Activated B cell treated with CpG ODN at 0.5 μM for 24 hours (primary cell): ENCODE measurements at regions not wholly inside any gene's neighbourhood (a gene's known extent, or its start where the extent isn't known, plus 50 kb on each side); places are given as distances from the start of the nearest gene placed in this dataset.

Experiments used
- ATAC-seq: fragments of 200-7000 bp; cut with Tn5 transposase; one replicate; pipeline ENCODE4 v1.10.0; 2021; ENCODE audit warnings: low read depth, mild to moderate bottlenecking, moderate library complexity
- CTCF ChIA-PET: fragments of 350-600 bp; sonication (Branson Sonifier 250); formaldehyde crosslinking; loops from one replicate; lab custom pipeline; 2021; ENCODE audit warnings: antibody characterized with exemption; lab: Charles Lee
- POLR2A ChIA-PET: fragments of 350-600 bp; sonication (Branson Sonifier 250); formaldehyde crosslinking; loops from one replicate; lab custom pipeline; 2021; ENCODE audit warnings: antibody characterized with exemption; lab: Charles Lee
- DNase-seq: peaks from one replicate; pipeline ENCODE4 v3.0.0; 2022
- H3K27ac Mint-ChIP-seq: one replicate; pipeline ENCODE4 v1.8.0; 2020; ENCODE audit warnings: mixed read lengths
- H3K27me3 Mint-ChIP-seq: one replicate; pipeline ENCODE4 v1.8.0; 2021; ENCODE audit warnings: mixed read lengths
- H3K36me3 Mint-ChIP-seq: one replicate; pipeline ENCODE4 v1.8.0; 2021; ENCODE audit warnings: low read depth, mixed read lengths
- H3K4me1 Mint-ChIP-seq: one replicate; pipeline ENCODE4 v1.8.0; 2021; ENCODE audit warnings: mixed read lengths
- H3K4me3 Mint-ChIP-seq: one replicate; pipeline ENCODE4 v1.8.0; 2020; ENCODE audit warnings: mild to moderate bottlenecking, mixed read lengths
- H3K9me3 Mint-ChIP-seq: one replicate; pipeline ENCODE4 v1.8.0; 2020; ENCODE audit warnings: mixed read lengths
- CTCF ChIP-seq: fragments of 200-600 bp; IDR thresholded peaks from one replicate; pipeline ENCODE4 v1.8.0; 2022; ENCODE audit warnings: antibody characterized with exemption, mild to moderate bottlenecking
- intact Hi-C: fragments of 100-400 bp; cut with micrococcal nuclease; formaldehyde crosslinking; loops from one replicate; pipeline ENCODE4 v1.15.1; 2024

- intact Hi-C loops = no loop called here
- no peak overlapping the region for H3K27ac Mint-ChIP-seq
- no peaks in the 10 kb centered on the region for H3K36me3 Mint-ChIP-seq
- no peak for ATAC-seq
- peaks cover 6% of the 10 kb centered on the region for H3K27me3 Mint-ChIP-seq
- ChIA-PET CTCF (no interaction called here), POLR2A (no interaction called here)
- no peaks in the 10 kb centered on the region for H3K9me3 Mint-ChIP-seq
- TF ChIP-seq CTCF = no peak
- DNase-seq = no peak
- no peak overlapping the region for H3K4me3 Mint-ChIP-seq
- H3K4me1 Mint-ChIP-seq = no peaks in the 10 kb centered on the region
Observed at GRCh38 chr12:98419081-98419794, 96.2 kb upstream of the TMPO start.

- TF ChIP-seq CTCF = no peak
- H3K36me3 Mint-ChIP-seq = no peaks in the 10 kb centered on the region
- H3K9me3 Mint-ChIP-seq = no peaks in the 10 kb centered on the region
- intact Hi-C loops = loop anchor here (10.0 kb wide), 1 partner anchor 575 kb away; no protein-coding TSS in a partner anchor
- ChIA-PET CTCF (no interaction called here), POLR2A (no interaction called here)
- no peak overlapping the region for H3K4me3 Mint-ChIP-seq
- DNase-seq (no peak), ATAC-seq (no peak)
- H3K27ac Mint-ChIP-seq = no peak overlapping the region
- peaks cover 2% of the 10 kb centered on the region for H3K4me1 Mint-ChIP-seq
- peaks cover 3% of the 10 kb centered on the region for H3K27me3 Mint-ChIP-seq
Observed at GRCh38 chr12:98419795-98420404, 95.5 kb upstream of the TMPO start.

- H3K4me3 Mint-ChIP-seq = no peak overlapping the region
- no peak overlapping the region for H3K27ac Mint-ChIP-seq
- ATAC-seq (no peak), DNase-seq (no peak)
- no peaks in the 10 kb centered on the region for H3K36me3 Mint-ChIP-seq
- peaks cover 3% of the 10 kb centered on the region for H3K27me3 Mint-ChIP-seq
- intact Hi-C loops = loop anchor here (10.0 kb wide), 1 partner anchor 574 kb away; no protein-coding TSS in a partner anchor
- H3K9me3 Mint-ChIP-seq = no peaks in the 10 kb centered on the region
- TF ChIP-seq CTCF = no peak
- H3K4me1 Mint-ChIP-seq = peaks cover 2% of the 10 kb centered on the region
- ChIA-PET POLR2A (no interaction called here), CTCF (no interaction called here)
Observed at GRCh38 chr12:98420461-98420860, 94.9 kb upstream of the TMPO start.

- intact Hi-C loops = loop anchor here (10.0 kb wide), 1 partner anchor 573 kb away; no protein-coding TSS in a partner anchor
- POLR2A ChIA-PET = no interaction called here
- CTCF ChIA-PET = no interaction called here
Observed at GRCh38 chr12:98421316-98421715, 94.1 kb upstream of the TMPO start.

More at GRCh38 chr12:98421316-98421715, 94.1 kb upstream of the TMPO start:
- H3K27ac Mint-ChIP-seq = no peak overlapping the region
- ATAC-seq = no peak
- no peak for TF ChIP-seq CTCF
- DNase-seq = no peak
- peaks cover 1% of the 10 kb centered on the region for H3K27me3 Mint-ChIP-seq
- H3K4me3 Mint-ChIP-seq = no peak overlapping the region
- no peaks in the 10 kb centered on the region for H3K36me3 Mint-ChIP-seq
- peaks cover 2% of the 10 kb centered on the region for H3K4me1 Mint-ChIP-seq
- H3K9me3 Mint-ChIP-seq = no peaks in the 10 kb centered on the region
